Activated CD8-positive, alpha-beta memory T cell treated with anti-CD3 and anti-CD28 coated beads for 24 hours (primary cell): ENCODE measurements at regions not wholly inside any gene's neighbourhood (a gene's known extent, or its start where the extent isn't known, plus 50 kb on each side); places are given as distances from the start of the nearest gene placed in this dataset.

ENCODE experiments used
- DNase-seq: peaks from one replicate; pipeline ENCODE4 v3.0.0-alpha.2; 2020

DNA sequence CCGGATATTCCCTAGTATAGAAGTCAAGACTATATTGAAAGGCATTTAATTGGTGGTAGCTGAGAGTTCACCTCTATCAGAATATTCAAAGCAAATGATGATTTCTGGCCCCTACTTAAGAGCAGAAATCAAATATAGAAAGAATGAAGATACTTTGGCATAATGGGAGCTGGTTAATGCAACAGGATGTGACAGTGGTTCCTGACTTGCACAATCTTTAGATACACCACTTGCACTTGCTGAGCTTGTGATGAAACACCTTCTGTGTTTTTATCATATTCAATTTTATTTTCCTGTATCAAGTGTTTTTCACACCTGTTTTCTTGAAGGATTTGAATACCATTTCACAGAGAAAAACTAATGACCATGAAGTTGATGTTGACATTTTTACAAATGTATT, 124.1 kb upstream of the CDH19 start:
- DNase-seq: no peak

DNA sequence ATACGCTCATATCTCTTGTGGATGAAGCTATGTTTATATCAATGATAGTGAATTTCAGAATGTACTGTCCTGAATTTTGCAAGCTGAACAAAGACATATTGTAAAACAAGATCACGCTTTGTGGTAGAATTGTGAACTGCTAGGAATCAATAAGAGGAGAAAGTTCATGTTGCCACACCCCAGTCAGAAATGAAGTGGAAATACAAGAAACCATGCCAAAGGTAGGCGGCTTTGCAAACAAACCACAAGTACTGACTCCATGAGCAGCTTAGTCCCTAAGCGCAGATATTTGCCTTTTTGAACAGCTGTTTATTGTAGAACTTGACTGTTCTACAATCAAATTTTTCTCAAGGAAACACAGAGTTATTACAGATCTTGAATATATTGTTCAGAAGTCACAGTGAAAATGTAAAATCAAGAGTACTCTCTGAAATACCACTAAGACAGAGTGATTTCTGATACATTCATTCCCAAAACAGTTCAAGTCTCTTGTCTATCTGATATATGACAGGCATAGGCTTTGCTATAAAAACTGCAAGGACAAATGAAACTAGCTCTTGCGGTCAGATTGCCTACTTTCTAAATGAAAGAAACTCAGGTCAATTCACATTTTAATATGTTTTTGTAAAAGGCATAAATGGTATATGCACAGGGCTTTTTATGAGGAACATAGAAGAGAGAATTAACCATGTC, 120.9 kb upstream of the CDH19 start:
- no peak for DNase-seq

DNA sequence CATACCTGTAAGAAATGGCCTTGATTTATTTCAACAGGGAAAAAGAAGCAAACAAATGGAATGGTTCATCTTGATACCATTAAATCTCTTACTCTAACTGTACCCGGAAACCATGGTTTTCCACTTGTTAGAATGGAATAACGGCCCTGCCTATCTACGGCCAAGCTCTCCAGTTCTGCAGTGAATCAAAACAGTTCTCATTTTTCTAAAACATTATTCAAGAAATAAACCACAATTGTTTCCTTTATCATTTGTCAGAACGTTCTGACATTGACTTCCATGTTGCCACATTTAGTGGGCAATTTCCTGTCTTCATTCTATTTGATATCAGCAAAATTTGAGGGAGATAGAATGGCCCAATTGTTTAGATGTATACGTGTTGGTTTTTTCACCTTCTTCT, 118.8 kb upstream of the CDH19 start:
- DNase-seq: no peak

DNA sequence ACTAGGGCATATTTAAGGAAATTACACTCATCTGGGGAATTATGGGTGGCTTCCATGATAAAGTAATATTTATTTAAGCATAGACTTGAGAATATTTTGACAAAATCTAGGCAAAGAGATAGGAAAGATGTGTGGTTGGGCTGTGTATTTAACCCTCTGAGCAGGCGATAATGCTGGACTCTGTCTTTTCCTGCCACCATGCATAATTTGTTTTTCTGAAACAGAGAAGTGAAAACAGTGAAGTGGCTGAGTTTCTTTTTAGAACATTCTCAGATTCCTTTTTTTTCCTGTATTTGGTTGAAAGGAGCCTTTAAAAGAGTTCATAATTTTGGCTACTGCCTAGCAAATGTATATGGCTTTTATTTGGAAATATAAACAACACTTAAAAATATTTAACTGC, 104.8 kb upstream of the CDH19 start:
- DNase-seq: no peak

DNA sequence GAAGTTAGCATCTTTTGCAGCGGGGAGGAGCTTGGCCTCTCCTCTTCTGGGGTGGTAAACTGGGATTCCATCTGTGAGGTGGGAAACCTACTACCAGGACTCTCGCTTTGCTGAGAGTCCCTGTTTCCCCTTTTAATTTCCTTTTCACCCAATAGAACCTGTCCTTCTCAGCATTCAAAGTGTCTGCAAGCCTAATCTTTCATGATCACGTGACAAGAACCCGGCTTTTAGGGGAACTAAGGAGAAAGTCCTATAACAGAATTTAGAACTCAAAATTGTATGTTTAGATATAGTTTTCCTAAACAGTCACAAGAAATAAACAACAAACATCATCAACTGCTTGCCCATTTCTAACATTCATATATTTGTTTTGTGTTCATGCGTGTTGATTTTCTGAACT, 103.6 kb upstream of the CDH19 start:
- no peak for DNase-seq

DNA sequence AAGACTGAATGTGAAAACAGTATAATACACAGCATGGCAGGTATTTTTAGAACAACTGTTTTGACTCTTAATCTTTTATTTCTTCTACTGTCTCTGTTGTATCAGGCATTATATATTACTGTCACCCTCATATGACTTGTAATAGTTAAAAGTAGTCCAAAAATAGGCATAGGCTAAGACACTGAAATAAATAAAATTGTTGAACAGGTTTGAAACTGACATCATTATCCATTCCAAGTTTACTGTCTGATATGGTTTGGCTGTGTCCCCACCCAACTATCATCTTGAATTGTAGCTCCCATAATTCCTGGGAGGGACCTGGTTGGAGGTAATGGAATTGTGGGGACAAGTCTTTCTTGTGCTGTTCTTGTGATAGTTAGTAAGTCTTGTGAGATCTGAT, 91.4 kb upstream of the CDH19 start:
- DNase-seq: no peak

DNA sequence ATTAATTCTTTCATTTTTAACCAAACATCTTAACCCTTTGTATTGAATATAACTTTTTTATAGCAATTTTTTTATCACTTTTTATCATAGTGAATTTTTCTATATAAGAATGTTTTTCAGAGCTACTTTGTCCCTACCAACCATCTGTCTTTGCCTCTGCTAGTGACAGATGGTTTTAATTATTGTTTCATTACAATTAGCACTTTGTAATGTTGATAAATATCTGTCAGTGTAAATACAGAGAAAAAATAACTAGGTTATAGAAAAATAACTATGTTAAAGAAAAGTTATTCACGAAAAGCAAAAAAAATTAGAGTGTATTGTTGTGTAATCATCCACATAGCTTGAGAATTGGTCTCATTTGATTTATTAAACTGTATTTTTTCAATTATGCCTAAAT, 91.0 kb upstream of the CDH19 start:
- DNase-seq: no peak

DNA sequence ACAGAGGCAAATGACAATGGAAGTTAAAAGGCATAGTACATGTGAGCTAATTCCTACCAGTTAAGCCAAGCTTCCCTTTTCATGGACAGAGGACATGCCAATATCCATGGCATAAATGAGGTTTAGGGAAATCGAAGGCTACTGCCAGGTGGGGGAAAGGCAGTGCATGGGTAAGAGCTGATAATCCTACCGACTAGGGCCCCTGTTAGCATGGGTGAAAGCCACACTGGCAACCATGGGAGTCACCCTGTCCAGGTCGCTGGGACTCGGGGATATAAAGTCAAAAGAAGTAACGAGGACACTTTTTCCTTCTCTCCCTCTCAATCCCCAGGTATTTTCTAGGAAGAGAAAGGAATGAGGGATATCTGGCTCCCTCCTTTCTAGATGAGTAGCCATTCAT, 83.7 kb upstream of the CDH19 start:
- no peak for DNase-seq

DNA sequence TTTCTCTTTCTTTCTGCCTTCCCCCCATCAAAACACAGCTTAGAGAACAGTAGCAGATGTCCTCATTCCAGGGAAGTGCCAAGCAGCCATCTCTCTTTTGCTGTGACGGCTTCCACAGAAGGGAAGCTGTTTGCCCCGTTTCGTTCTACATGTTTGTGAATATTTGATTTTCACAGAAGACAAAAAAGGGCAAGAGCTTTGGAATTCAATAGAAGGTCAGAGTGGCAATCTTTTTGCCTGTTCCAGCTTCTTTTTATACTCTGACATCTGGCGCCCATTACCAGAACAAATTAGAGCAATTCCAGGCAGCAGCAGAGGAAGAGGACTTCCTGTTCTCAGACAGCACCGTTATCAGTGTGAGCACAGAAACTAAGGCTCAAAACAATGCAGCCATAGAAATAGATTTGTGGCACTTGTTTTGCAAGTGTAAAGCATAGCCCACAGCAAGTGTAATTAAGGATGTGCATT, 79.0 kb upstream of the CDH19 start:
- DNase-seq: no peak

DNA sequence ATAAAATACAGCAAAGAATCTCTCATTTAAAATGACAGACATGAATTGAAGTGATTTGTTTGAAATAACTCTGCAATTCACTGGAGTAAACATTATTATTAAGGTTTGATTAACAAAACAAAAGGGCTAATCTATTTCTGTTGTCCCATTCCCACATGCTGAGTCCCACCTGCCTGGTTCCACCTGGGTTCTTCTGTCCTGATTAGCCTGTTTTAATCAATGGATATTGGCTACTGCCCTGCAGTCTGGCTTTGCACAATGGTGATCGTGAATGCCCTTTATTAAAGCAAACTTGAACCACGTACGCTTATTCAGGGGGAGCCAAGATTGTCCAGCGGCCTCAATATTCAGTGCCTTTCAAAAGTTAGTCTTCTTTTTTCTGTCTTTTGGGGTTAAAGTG, 72.8 kb upstream of the CDH19 start:
- no peak for DNase-seq

DNA sequence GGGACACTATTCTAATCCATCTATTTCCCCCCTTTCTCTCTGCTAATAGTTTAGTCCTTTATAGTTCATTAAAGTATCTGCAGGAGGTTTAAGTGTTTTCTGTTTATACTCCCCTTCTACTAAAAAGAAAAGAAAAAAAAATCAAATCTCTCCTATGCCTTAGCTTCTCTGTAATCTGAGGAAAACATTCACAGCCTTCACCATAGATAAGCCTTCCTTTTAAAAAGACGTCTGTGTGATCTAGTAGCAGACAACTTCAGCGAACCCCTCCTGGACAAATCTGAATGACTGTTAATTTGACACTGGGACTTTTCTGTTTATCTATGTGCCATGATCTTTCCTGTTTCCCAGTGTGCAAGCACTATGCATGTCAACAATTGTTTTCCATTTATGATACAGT, 70.4 kb upstream of the CDH19 start:
- no peak for DNase-seq

DNA sequence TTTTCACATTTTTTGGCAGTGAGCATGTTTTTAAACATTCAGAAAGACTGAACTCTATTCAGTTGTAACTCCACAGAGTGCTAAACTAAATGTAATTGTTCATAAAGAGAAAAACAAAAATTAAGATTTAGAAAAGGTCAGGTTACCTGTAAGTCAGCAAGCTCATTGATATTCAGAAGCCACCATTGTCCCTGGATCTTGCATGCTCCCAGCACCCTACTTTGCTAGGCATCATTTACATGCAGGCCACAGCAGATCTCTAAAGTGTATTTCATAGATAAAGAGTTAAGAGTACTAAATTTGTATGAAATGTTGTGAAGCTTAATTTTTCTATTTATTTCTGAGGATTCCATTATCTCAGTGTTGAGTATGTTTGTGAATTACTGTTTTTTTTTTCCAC, 64.8 kb upstream of the CDH19 start:
- DNase-seq: no peak

DNA sequence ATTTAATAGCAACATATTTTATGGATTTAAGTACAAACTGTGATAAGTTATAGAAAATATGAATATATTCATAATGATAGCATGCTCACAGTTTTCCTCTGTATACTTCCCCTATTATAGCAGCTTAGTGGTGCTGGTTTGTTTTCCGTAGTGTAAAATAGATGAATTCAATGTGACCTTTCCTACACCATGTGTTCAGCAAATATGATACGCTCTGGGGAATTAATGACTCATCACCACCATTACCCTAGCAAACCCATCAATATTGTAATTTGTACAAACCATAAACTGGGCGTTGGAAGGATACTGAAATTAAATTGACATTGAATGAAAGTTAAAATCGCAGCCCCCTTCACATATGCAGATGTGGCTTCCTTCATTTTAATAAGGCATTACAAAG, 58.7 kb upstream of the CDH19 start:
- no peak for DNase-seq

DNA sequence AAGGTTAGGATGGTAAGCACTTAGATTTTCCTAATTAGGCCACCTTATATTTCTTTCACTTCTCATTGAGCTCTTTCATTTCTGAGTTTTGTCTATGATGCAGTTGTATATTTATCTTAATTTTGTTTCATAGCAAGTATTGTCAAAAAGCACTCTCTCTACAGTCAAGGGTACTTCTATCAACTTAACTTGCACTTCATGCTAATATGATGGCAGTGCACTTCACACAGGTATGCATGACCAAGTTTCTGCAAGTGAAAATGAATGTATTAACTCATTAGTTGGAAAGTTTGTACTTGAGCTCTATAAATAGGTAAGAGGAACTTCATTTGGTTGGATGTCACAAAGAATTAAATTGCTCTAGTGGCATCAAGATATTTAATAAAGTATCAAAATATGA, 51.5 kb upstream of the CDH19 start:
- DNase-seq: no peak
